OCI-LY1 (cell line): ENCODE measurements at regions not wholly inside any gene's neighbourhood (a gene's known extent, or its start where the extent isn't known, plus 50 kb on each side); places are given as distances from the start of the nearest gene placed in this dataset.

Experiments
- CTCF ChIP-seq: fragments of 200-600 bp; sonication (generic), shearing (Covaris generic); IDR thresholded peaks from 2 replicates; pipeline ENCODE4 v1.5.1; 2017; ENCODE audit warnings: mild to moderate bottlenecking, antibody characterized with exemption, low read length, moderate library complexity, mixed read lengths
- EZH2 ChIP-seq: fragments of 200-600 bp; sonication (generic), shearing (Covaris generic); IDR thresholded peaks from 2 replicates; pipeline ENCODE4 v1.8.0; 2017; ENCODE audit warnings: borderline replicate concordance, mixed run types, mild to moderate bottlenecking, antibody characterized with exemption, low read length, moderate library complexity, mixed read lengths

- TF ChIP-seq CTCF (no peak), EZH2 (no peak)
Measured at GRCh38 chr3:194035406-194036138, 100.4 kb upstream of the HES1 start.
